Progenitor cell of endocrine pancreas (in vitro differentiated cells): ENCODE measurements at regions not wholly inside any gene's neighbourhood (a gene's known extent, or its start where the extent isn't known, plus 50 kb on each side); places are given as distances from the start of the nearest gene placed in this dataset.
A peak's percentile ranks its signal among the peaks of the same experiment; 100 is the strongest.
"Not testable (repeated sequence)": the region's sequence is repeated elsewhere in the genome, so short reads cannot be mapped to it uniquely, and the experiment has no call there.

Source experiments
- DNase-seq: peaks from one replicate; pipeline ENCODE4 v3.0.0; 2021; ENCODE audit warnings: low spot score; ENCODE audit not compliant: unreplicated experiment
- H3K27ac Mint-ChIP-seq: 2 replicates; pipeline ENCODE4 v1.8.0; 2021; ENCODE audit warnings: mild to moderate bottlenecking, moderate library complexity, mixed read lengths
- H3K27me3 Mint-ChIP-seq: 2 replicates; pipeline ENCODE4 v1.8.0; 2021; ENCODE audit warnings: mixed read lengths
- H3K36me3 Mint-ChIP-seq: 2 replicates; pipeline ENCODE4 v1.8.0; 2022; ENCODE audit warnings: mixed read lengths; ENCODE audit not compliant: insufficient read depth
- H3K4me1 Mint-ChIP-seq: 2 replicates; pipeline ENCODE4 v1.8.0; 2021; ENCODE audit warnings: low read depth, mixed read lengths
- H3K4me3 Mint-ChIP-seq: 2 replicates; pipeline ENCODE4 v1.8.0; 2021; ENCODE audit warnings: low read depth, mild to moderate bottlenecking, moderate library complexity, mixed read lengths
- H3K9me3 Mint-ChIP-seq: 2 replicates; pipeline ENCODE4 v1.8.0; 2021; ENCODE audit warnings: low read depth, mixed read lengths
- TF ChIP-seq, protein P1 (sequence below): fragments of 200-600 bp; sonication (generic); IDR thresholded peaks from one replicate; pipeline ENCODE4 v1.5.0; 2021; ENCODE audit warnings: antibody characterized with exemption, mild to moderate bottlenecking; ENCODE audit not compliant: unreplicated experiment

DNA sequence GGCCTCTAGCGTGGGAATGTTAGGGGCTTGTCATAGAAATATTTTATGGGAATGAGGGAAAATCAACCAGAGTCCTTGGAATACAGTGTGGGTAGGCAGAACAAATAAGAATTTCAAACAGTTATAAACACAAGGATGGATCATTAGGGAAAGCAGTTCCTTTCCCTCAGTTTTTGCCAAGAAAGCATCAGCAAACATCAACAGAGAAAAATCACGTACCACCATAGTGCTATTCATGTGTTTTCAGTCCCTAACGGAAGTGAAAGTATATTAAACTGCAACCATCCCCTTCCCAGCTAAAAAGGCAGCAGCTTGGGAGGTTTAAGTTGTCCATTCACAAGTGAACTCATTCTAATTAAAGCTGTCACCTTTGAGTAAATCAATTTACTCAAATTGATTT lies 334.4 kb upstream of the PCDH18 start:
- Mint-ChIP-seq H3K4me3 (no peak overlapping the region), H3K9me3 (no peaks in the 10 kb centered on the region), H3K27ac (no peak overlapping the region), H3K27me3 (no peaks in the 10 kb centered on the region), H3K4me1 (no peaks in the 10 kb centered on the region), H3K36me3 (no peaks in the 10 kb centered on the region)
- TF ChIP-seq, protein P1, sequence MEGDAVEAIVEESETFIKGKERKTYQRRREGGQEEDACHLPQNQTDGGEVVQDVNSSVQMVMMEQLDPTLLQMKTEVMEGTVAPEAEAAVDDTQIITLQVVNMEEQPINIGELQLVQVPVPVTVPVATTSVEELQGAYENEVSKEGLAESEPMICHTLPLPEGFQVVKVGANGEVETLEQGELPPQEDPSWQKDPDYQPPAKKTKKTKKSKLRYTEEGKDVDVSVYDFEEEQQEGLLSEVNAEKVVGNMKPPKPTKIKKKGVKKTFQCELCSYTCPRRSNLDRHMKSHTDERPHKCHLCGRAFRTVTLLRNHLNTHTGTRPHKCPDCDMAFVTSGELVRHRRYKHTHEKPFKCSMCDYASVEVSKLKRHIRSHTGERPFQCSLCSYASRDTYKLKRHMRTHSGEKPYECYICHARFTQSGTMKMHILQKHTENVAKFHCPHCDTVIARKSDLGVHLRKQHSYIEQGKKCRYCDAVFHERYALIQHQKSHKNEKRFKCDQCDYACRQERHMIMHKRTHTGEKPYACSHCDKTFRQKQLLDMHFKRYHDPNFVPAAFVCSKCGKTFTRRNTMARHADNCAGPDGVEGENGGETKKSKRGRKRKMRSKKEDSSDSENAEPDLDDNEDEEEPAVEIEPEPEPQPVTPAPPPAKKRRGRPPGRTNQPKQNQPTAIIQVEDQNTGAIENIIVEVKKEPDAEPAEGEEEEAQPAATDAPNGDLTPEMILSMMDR: no peak
- no peak for DNase-seq

DNA sequence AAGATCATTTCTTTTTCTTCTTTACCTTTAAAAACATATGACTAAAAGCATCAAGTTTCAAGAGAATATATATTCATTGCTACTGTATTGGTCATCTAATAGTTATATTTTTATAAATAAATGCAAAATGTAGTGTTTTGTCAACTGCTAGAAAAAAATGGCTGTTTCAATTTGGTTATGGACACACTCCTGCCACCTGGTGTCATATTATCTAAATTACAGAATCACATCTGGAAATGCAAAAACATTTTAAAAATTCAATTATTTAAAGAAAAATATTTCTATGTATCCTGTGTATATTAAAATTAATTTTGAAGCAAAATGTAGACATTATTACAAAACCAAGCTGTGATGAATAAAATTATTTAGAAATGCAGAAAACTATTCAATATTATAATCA lies 329.4 kb upstream of the PCDH18 start:
- H3K4me3 Mint-ChIP-seq: no peak overlapping the region
- H3K27ac Mint-ChIP-seq: no peak overlapping the region
- TF ChIP-seq, protein P1: peak; percentile 64
- H3K9me3 Mint-ChIP-seq: no peaks in the 10 kb centered on the region
- no peaks in the 10 kb centered on the region for H3K4me1 Mint-ChIP-seq
- DNase-seq: no peak
- no peaks in the 10 kb centered on the region for H3K27me3 Mint-ChIP-seq
- no peaks in the 10 kb centered on the region for H3K36me3 Mint-ChIP-seq

DNA sequence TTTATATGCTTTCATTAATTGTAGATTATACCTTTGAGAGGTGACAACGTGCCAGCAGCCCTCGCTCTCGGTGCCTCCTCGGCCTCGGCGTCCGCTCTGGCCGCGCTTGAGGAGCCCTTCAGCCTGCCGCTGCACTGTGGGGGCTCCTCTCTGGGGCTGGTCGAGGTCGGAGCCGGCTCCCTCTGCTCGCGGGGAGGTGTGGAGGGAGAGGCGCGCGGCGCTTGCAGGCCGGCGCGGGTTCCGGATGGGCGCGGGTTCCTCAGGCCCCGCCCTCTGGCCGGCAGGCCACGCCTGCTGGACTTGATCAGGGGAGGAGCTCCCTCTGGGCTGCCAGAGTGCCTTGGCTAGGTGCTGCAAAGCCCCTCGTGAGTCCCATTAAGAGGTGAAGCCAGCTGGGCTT lies 321.1 kb upstream of the PCDH18 start:
- H3K36me3 Mint-ChIP-seq: peaks cover 3% of the 10 kb centered on the region
- TF ChIP-seq, protein P1: no peak
- DNase-seq: no peak
- no peak overlapping the region for H3K27ac Mint-ChIP-seq
- H3K4me3 Mint-ChIP-seq: no peak overlapping the region
- peaks cover 6% of the 10 kb centered on the region for H3K9me3 Mint-ChIP-seq
- no peaks in the 10 kb centered on the region for H3K4me1 Mint-ChIP-seq
- no peaks in the 10 kb centered on the region for H3K27me3 Mint-ChIP-seq

DNA sequence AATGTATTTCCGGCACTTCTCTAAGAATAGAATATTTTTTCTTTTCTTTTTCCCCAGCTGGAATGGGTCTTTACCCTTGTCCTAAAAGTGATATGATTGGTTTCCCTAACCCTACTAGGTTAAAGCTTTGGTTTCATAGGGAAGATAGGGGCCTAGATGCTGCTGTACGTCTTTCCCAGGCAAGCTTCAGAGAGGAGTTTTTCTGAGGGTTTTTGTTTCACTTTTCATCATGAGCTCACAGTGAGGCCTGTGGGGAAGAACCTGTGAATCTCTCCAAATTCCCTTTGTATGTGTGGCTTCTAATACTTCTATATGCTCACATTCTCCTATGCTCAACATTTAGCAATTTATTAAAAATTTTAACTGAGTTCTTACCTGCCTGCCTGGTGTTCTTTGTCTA lies 320.0 kb upstream of the PCDH18 start:
- H3K9me3 Mint-ChIP-seq: peaks cover 6% of the 10 kb centered on the region
- no peak overlapping the region for H3K27ac Mint-ChIP-seq
- DNase-seq: no peak
- no peak overlapping the region for H3K4me3 Mint-ChIP-seq
- peaks cover under 1% of the 10 kb centered on the region for H3K4me1 Mint-ChIP-seq
- no peaks in the 10 kb centered on the region for H3K27me3 Mint-ChIP-seq
- TF ChIP-seq, protein P1: no peak
- peaks cover 3% of the 10 kb centered on the region for H3K36me3 Mint-ChIP-seq

DNA sequence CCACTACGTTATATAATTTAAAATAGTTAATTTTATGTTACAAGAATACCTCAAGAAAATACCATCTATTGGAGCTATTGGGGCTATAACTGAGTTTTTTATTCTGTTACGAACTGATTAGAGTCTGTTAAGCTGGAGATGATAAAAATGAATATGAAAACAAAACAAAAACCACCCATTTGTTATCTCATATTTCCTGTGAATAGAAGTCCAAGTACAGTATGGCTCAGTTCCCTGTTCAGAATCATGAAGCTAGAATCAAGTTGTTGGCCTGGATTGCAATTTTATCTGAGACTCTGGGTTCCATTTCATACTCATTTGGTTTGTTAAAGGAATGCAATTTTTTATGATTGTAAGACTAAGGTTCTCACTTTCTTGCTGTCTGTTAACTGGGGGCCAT lies 319.1 kb upstream of the PCDH18 start:
- no peak for DNase-seq
- TF ChIP-seq, protein P1: no peak
- Mint-ChIP-seq H3K36me3 (peaks cover 3% of the 10 kb centered on the region), H3K9me3 (peaks cover 6% of the 10 kb centered on the region), H3K4me1 (peaks cover 2% of the 10 kb centered on the region), H3K27me3 (no peaks in the 10 kb centered on the region), H3K4me3 (no peak overlapping the region), H3K27ac (no peak overlapping the region)

DNA sequence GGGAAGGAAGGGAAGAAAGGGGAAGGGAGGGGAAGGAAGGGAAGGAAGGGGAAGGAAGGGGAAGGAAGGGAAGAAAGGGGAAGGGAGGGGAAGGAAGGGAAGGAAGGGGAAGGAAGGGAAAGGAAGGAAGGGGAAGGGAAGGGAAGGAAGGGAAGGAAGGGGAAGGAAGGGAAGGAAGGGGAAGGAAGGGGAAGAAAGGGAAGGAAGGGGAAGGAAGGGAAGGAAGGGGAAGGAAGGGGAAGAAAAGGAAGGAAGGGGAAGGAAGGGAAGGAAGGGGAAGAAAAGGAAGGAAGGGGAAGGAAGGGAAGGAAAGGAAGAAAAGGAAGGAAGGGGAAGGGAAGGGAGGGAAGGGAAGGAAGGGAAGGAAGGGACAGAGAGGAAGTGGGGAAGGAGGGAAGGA lies 295.7 kb upstream of the PCDH18 start:
- H3K9me3 Mint-ChIP-seq: peaks cover 12% of the 10 kb centered on the region
- DNase-seq, H3K4me1 Mint-ChIP-seq, H3K4me3 Mint-ChIP-seq, H3K36me3 Mint-ChIP-seq, H3K27me3 Mint-ChIP-seq, H3K27ac Mint-ChIP-seq: not testable (repeated sequence)
